ENCODE measurements at regions not wholly inside any gene's neighbourhood (a gene's known extent, or its start where the extent isn't known, plus 50 kb on each side); places are given as distances from the start of the nearest gene placed in this dataset.
"Not testable (repeated sequence)": the region's sequence is repeated elsewhere in the genome, so short reads cannot be mapped to it uniquely, and the experiment has no call there.

GRCh38 chr9:73444821-73445220 lies 293.2 kb downstream of the ANXA1 start:
- H3K9ac ChIP-seq (ENCODE audit: low read length): no peak overlapping the region
- H3K27me3 ChIP-seq (ENCODE audit: insufficient read depth, low read length): no peaks in the 10 kb centered on the region
- no peaks in the 10 kb centered on the region for H3F3A ChIP-seq (ENCODE audit: insufficient read depth, low read length)
- no peak overlapping the region for H3K4me3 ChIP-seq (ENCODE audit: low read depth, low read length, poor library complexity, severe bottlenecking)
- H3K79me2 ChIP-seq (ENCODE audit: insufficient read depth, low read length): no peaks in the 10 kb centered on the region
- H3K4me2 ChIP-seq (ENCODE audit: low read length): no peak overlapping the region
- TF ChIP-seq, protein P1, sequence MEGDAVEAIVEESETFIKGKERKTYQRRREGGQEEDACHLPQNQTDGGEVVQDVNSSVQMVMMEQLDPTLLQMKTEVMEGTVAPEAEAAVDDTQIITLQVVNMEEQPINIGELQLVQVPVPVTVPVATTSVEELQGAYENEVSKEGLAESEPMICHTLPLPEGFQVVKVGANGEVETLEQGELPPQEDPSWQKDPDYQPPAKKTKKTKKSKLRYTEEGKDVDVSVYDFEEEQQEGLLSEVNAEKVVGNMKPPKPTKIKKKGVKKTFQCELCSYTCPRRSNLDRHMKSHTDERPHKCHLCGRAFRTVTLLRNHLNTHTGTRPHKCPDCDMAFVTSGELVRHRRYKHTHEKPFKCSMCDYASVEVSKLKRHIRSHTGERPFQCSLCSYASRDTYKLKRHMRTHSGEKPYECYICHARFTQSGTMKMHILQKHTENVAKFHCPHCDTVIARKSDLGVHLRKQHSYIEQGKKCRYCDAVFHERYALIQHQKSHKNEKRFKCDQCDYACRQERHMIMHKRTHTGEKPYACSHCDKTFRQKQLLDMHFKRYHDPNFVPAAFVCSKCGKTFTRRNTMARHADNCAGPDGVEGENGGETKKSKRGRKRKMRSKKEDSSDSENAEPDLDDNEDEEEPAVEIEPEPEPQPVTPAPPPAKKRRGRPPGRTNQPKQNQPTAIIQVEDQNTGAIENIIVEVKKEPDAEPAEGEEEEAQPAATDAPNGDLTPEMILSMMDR (IDR thresholded peaks at IDR 0.05; ENCODE audit: low read length): no peak
- no peak for TF ChIP-seq EZH2 (IDR thresholded peaks at IDR 0.05; ENCODE audit: borderline replicate concordance, low read length)
- H3K9me3 ChIP-seq (ENCODE audit: low read length): no peaks in the 10 kb centered on the region
- no peak overlapping the region for H2AFZ ChIP-seq (ENCODE audit: low read length)
- no peak overlapping the region for H3K27ac ChIP-seq (ENCODE audit: low read depth, low read length, poor library complexity, severe bottlenecking)
- H3K4me1 ChIP-seq (ENCODE audit: insufficient read depth, low read length, severe bottlenecking): no peaks in the 10 kb centered on the region
- H3K36me3 ChIP-seq (ENCODE audit: insufficient read depth, low read length): no peaks in the 10 kb centered on the region
- no peaks in the 10 kb centered on the region for H3K9me2 ChIP-seq (ENCODE audit: low read depth, low read length)
- no peaks in the 10 kb centered on the region for H4K20me1 ChIP-seq (ENCODE audit: insufficient read depth, low read length)

- H4K20me1 ChIP-seq (ENCODE audit: insufficient read depth, low read length); H3K4me2 ChIP-seq (ENCODE audit: low read length); H3K9me2 ChIP-seq (ENCODE audit: low read depth, low read length); H3F3A ChIP-seq (ENCODE audit: insufficient read depth, low read length); H3K9ac ChIP-seq (ENCODE audit: low read length); H3K36me3 ChIP-seq (ENCODE audit: insufficient read depth, low read length); H3K9me3 ChIP-seq (ENCODE audit: low read length); H2AFZ ChIP-seq (ENCODE audit: low read length); H3K4me3 ChIP-seq (ENCODE audit: low read depth, low read length, poor library complexity, severe bottlenecking); H3K79me2 ChIP-seq (ENCODE audit: insufficient read depth, low read length); H3K4me1 ChIP-seq (ENCODE audit: insufficient read depth, low read length, severe bottlenecking); H3K27me3 ChIP-seq (ENCODE audit: insufficient read depth, low read length); H3K27ac ChIP-seq (ENCODE audit: low read depth, low read length, poor library complexity, severe bottlenecking): not testable (repeated sequence)
Measured at GRCh38 chr9:73445384-73445783, 293.7 kb downstream of the ANXA1 start.

DNA sequence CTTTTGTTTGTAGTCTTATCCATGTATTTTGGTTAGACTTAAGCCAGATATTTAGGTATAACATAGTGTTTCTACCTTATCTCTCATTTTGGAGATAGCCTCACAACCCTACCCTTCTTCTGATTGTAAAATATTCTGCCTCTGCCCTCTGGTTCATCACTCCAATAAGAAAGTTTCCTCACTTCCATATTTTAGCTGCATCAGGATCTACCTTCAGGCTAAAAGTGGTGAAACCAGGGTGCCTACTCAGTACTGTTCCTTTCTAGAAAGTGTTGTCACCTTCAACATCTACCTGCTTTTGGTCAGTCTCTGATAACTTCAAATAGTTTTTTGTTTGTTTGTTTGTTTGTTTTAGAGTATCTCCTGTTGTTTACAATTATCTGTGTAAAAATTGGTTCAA lies 294.6 kb downstream of the ANXA1 start:
- H3K9me3 ChIP-seq (ENCODE audit: low read length): no peaks in the 10 kb centered on the region

DNA sequence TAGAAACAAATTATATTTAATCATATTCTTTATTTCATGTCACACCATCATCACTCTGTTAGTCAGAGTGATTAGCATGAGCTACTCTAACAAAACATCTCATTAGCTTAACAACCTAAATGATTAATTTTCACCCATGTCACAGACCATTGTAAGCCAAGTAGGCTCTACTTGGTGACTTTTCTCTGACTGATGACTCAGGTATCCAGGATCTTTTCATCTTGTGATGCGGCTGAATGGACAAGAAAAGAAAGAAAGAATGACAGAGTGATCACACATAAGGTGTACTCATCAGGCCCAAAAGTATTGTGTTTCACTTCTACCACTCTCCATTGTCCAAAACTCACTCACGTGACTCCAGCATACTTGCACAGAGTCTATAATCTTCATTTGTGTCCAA lies 299.3 kb downstream of the ANXA1 start:
- no peaks in the 10 kb centered on the region for H3K4me1 ChIP-seq (ENCODE audit: insufficient read depth, low read length, severe bottlenecking)
- H4K20me1 ChIP-seq (ENCODE audit: insufficient read depth, low read length): no peaks in the 10 kb centered on the region
- no peak overlapping the region for H3K9ac ChIP-seq (ENCODE audit: low read length)
- no peaks in the 10 kb centered on the region for H3K9me2 ChIP-seq (ENCODE audit: low read depth, low read length)
- H3K27me3 ChIP-seq (ENCODE audit: insufficient read depth, low read length): no peaks in the 10 kb centered on the region
- no peak overlapping the region for H3K4me3 ChIP-seq (ENCODE audit: low read depth, low read length, poor library complexity, severe bottlenecking)
- no peak overlapping the region for H3K27ac ChIP-seq (ENCODE audit: low read depth, low read length, poor library complexity, severe bottlenecking)
- H3K9me3 ChIP-seq (ENCODE audit: low read length): no peaks in the 10 kb centered on the region
- TF ChIP-seq, protein P1 (IDR thresholded peaks at IDR 0.05; ENCODE audit: low read length): no peak
- no peak for TF ChIP-seq EZH2 (IDR thresholded peaks at IDR 0.05; ENCODE audit: borderline replicate concordance, low read length)
- H3F3A ChIP-seq (ENCODE audit: insufficient read depth, low read length): no peaks in the 10 kb centered on the region
- no peaks in the 10 kb centered on the region for H3K79me2 ChIP-seq (ENCODE audit: insufficient read depth, low read length)
- no peak overlapping the region for H3K4me2 ChIP-seq (ENCODE audit: low read length)
- no peak overlapping the region for H2AFZ ChIP-seq (ENCODE audit: low read length)
- H3K36me3 ChIP-seq (ENCODE audit: insufficient read depth, low read length): no peaks in the 10 kb centered on the region

More for the DNA sequence above, 294.6 kb downstream of the ANXA1 start:
- Histone ChIP-seq H3K4me1 (ENCODE audit: insufficient read depth, low read length, severe bottlenecking) (no peaks in the 10 kb centered on the region), H3K36me3 (ENCODE audit: insufficient read depth, low read length) (no peaks in the 10 kb centered on the region), H3K4me3 (ENCODE audit: low read depth, low read length, poor library complexity, severe bottlenecking) (no peak overlapping the region), H4K20me1 (ENCODE audit: insufficient read depth, low read length) (no peaks in the 10 kb centered on the region), H3K79me2 (ENCODE audit: insufficient read depth, low read length) (no peaks in the 10 kb centered on the region), H3K27ac (ENCODE audit: low read depth, low read length, poor library complexity, severe bottlenecking) (no peak overlapping the region), H3K4me2 (ENCODE audit: low read length) (no peak overlapping the region), H3F3A (ENCODE audit: insufficient read depth, low read length) (no peaks in the 10 kb centered on the region), H3K9me2 (ENCODE audit: low read depth, low read length) (no peaks in the 10 kb centered on the region), H2AFZ (ENCODE audit: low read length) (no peak overlapping the region), H3K9ac (ENCODE audit: low read length) (no peak overlapping the region), H3K27me3 (ENCODE audit: insufficient read depth, low read length) (no peaks in the 10 kb centered on the region)
- no peak for TF ChIP-seq EZH2 (IDR thresholded peaks at IDR 0.05; ENCODE audit: borderline replicate concordance, low read length)
- TF ChIP-seq, protein P1 (IDR thresholded peaks at IDR 0.05; ENCODE audit: low read length): no peak
